Adrenal gland (tissue), 5 donors: ENCODE measurements at regions not wholly inside any gene's neighbourhood (a gene's known extent, or its start where the extent isn't known, plus 50 kb on each side); places are given as distances from the start of the nearest gene placed in this dataset.

Experiments used
- POLR2A ChIP-seq, 2 donors: fragments of 450-650 bp; IDR thresholded peaks; one replicate each; pipeline ENCODE4 v1.6.1; 2017; ENCODE audit warnings: antibody characterized with exemption in 2 of 2, mild to moderate bottlenecking in 2 of 2, moderate library complexity in 1 of 2
- TF ChIP-seq, protein P1 (sequence below), 6 experiments: fragments of 450-650 bp in 4 of 6; fragments of 200-600 bp in 2 of 6; sonication (generic) in 1 of 6; IDR thresholded peaks; 1 replicate in 5 of 6; 2 replicates in 1 of 6; pipeline versions ENCODE4 v1.5.1 to v1.8.0; 2016 to 2021; ENCODE audit warnings: antibody characterized with exemption in 6 of 6, mild to moderate bottlenecking in 2 of 6, moderate library complexity in 1 of 6
- donor health status: DM: no; HTN: no; CAD: no.

GRCh38 chr3:7798276-7798675 lies 703.3 kb upstream of the LMCD1 start:
- TF ChIP-seq, protein P1, sequence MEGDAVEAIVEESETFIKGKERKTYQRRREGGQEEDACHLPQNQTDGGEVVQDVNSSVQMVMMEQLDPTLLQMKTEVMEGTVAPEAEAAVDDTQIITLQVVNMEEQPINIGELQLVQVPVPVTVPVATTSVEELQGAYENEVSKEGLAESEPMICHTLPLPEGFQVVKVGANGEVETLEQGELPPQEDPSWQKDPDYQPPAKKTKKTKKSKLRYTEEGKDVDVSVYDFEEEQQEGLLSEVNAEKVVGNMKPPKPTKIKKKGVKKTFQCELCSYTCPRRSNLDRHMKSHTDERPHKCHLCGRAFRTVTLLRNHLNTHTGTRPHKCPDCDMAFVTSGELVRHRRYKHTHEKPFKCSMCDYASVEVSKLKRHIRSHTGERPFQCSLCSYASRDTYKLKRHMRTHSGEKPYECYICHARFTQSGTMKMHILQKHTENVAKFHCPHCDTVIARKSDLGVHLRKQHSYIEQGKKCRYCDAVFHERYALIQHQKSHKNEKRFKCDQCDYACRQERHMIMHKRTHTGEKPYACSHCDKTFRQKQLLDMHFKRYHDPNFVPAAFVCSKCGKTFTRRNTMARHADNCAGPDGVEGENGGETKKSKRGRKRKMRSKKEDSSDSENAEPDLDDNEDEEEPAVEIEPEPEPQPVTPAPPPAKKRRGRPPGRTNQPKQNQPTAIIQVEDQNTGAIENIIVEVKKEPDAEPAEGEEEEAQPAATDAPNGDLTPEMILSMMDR (IDR thresholded peaks at IDR 0.05) = no peak
- no peak for TF ChIP-seq POLR2A (IDR thresholded peaks at IDR 0.05)
